ENCODE measurements at regions not wholly inside any gene's neighbourhood (a gene's known extent, or its start where the extent isn't known, plus 50 kb on each side); places are given as distances from the start of the nearest gene placed in this dataset.

DNA sequence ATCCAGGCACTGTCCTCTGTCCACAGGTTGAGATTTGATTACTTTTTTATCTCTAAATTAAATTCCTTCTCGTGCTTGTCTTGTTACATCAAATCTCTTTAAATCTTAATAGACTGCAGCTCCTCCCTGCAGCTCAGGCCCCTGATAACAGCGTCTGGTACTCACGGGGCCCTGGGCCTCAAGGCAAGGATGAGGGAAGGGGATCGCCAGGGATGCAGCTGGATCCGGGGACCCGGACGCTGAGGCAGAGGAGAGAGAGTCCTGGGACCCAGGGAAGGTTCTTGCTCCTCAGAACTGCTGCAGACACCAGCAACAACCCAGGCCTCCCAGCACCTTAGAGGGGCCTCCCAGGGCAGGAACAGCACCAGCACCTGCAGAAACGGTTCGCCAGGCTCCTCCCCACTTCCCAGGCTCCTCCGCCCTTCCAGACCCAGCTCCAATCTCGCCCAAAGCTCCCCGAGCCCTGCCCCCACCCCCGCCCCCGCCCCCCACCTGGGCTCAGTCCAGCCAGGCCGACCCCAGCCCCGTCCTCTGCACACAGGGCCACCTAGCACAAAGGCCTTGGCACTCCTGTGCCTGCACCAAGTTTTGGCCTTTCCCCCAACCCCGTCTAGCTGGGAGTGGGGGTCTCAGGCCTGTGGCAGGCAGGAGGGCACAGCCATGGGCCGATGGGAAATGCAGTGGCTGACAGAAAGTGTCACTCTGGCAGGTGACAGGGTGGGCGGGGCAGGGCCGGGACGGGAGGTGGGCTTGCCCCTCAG, 60.3 kb upstream of the GALNT9 start:
- H3K4me3 Mint-ChIP-seq: no peak overlapping the region
- peaks cover 2 to 7% of the 10 kb centered on the region in 2 donors for H3K27me3 Mint-ChIP-seq
- ATAC-seq (no peak), DNase-seq (ENCODE audit: low spot score) (no peak)
- no peaks in the 10 kb centered on the region for H3K36me3 Mint-ChIP-seq
- no peak overlapping the region for H3K27ac Mint-ChIP-seq
- peaks cover 3% of the 10 kb centered on the region for H3K9me3 Mint-ChIP-seq
- H3K4me1 Mint-ChIP-seq (ENCODE audit: low read depth in 2 of 2): peaks cover 0 to 6% of the 10 kb centered on the region in 2 donors

DNA sequence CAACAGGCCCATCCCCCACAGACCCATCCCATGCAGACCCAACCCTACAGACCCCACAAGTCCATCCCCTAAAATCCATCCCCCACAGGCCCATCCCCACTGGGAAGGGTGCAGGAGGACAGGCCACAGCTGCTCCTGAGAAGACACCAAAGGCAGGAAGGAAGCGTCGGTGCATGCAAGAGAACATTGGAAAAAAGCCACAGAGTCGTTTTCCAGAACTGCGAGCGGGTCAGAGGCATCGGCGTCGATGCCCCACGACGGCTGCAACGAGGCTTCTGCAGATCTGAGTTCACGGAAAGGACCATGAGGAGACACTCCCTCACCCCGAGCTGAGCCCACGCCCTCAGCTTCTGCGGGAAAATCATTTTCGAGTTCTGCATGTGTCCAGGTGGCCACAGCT, 59.6 kb upstream of the GALNT9 start:
- H3K27me3 Mint-ChIP-seq: peaks cover 2 to 7% of the 10 kb centered on the region in 2 donors
- no peak for ATAC-seq
- no peak for DNase-seq (ENCODE audit: low spot score)
- no peak overlapping the region for H3K27ac Mint-ChIP-seq
- no peaks in the 10 kb centered on the region for H3K36me3 Mint-ChIP-seq
- no peaks in the 10 kb centered on the region for H3K9me3 Mint-ChIP-seq
- no peaks in the 10 kb centered on the region for H3K4me1 Mint-ChIP-seq (ENCODE audit: low read depth in 2 of 2)
- no peak overlapping the region for H3K4me3 Mint-ChIP-seq

DNA sequence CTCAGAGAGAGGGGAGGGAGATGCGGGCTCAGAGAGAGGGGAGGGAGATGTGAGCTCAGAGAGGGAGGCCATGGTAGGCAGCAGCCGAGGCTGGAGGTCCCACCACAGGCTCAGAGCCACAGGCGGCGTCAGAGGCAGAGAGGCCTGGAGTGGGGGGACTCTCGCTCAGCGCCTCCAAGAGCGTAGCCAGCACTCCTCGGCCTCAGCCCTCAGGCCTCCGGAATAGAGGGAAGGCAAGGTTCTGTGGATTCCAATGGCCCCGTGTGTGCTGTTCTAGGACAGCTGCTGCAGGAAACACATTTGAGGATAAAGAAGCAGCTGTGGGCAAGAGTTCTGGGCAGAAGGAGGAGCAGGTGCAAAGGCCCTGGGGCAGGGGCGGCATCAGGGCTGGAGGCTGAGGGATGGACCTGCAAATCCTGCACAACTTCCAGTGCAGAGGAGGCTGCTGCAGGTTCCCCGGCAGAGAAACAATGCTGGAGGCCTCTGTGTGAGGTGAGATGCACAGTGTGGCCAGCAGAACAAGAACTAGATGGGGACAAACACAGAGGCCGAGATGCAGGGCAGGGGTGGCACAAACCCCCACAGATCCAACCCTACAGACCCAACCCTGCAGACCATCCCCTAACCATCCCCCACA, 59.1 kb upstream of the GALNT9 start:
- H3K4me1 Mint-ChIP-seq (ENCODE audit: low read depth in 2 of 2): no peaks in the 10 kb centered on the region
- no peaks in the 10 kb centered on the region for H3K36me3 Mint-ChIP-seq
- ATAC-seq: peak in 1 of 2 donors; percentile 22

DNA sequence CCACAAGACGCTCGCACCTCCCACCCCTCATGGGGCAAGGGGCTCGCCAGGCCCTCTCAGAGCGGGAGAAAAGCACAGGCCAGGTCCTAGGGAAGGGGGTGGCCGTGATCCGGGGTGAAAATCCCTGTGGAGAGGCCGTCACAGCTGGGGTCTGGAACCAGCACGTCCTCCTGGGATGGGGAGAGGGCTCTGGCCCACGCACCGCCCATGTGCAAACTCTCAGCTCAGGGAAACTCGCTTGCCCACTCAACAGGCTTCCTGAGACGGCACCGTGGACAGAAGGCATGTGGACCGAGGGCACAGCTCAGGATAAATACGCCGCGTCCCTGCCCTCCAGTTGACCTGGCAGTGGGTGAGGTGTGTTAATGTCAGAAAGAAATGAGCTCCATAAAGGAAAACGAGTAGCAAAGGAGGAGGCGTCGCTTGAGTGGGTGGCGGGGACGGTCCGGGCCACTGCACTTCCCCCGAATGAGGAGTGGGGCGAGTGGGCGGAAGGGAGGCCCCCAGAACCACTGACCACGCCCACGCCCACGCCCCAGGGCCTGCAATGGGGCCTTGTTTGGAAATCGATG, 57.6 kb upstream of the GALNT9 start:
- no peak overlapping the region for H3K4me3 Mint-ChIP-seq
- no peak for DNase-seq (ENCODE audit: low spot score)
- no peaks in the 10 kb centered on the region for H3K36me3 Mint-ChIP-seq
- peaks cover 2 to 7% of the 10 kb centered on the region in 2 donors for H3K27me3 Mint-ChIP-seq
- H3K27ac Mint-ChIP-seq: no peak overlapping the region
- no peaks in the 10 kb centered on the region for H3K9me3 Mint-ChIP-seq
- no peak for ATAC-seq
- no peaks in the 10 kb centered on the region for H3K4me1 Mint-ChIP-seq (ENCODE audit: low read depth in 2 of 2)

More for the DNA sequence above, 59.1 kb upstream of the GALNT9 start:
- Mint-ChIP-seq H3K9me3 (no peaks in the 10 kb centered on the region), H3K27me3 (peaks cover 2 to 7% of the 10 kb centered on the region in 2 donors), H3K27ac (no peak overlapping the region), H3K4me3 (no peak overlapping the region)
- DNase-seq (ENCODE audit: low spot score): no peak

DNA sequence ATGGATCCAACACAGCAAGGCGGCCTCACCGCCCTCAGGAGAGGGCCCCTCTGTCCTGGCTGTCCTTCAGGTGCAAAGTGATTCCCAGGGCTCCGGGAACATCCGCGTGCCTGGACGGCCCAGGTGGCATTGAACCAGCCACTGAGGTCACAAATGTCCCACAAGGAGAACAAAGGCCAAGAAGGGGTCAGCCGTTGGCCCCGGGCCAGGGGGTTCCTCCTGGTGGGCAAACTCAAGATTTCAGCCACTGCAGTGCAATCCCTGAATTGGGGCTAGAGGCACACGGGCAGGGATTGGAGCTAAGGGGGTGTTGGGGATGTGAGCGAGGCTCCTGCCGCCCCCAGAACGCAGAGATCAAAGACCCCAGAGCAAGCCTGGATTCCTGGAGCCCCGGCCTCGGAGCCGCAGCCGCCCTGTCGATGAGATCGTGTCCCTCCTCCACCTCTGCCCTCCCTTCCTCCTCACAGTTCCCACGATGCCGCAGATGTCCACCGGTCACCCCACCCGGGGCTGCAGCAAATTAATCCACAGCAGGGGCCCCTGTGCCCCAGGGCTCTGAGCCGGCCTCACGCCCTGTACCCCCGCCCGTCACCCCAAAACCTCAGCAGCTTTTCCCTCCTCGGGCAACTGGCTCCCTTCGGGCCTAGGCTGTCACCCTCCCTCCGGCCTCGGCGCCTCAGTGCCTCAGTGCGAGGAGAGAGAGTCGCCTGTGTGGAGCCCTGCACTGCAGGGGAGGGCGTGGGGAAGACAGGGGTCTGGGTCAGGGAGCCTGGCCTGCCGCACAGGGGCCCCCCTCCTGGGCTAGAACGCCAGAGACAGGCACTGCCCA, 56.7 kb upstream of the GALNT9 start:
- Mint-ChIP-seq H3K9me3 (no peaks in the 10 kb centered on the region), H3K4me3 (no peak overlapping the region)
- peak; percentile 20 to 40 for ATAC-seq

DNA sequence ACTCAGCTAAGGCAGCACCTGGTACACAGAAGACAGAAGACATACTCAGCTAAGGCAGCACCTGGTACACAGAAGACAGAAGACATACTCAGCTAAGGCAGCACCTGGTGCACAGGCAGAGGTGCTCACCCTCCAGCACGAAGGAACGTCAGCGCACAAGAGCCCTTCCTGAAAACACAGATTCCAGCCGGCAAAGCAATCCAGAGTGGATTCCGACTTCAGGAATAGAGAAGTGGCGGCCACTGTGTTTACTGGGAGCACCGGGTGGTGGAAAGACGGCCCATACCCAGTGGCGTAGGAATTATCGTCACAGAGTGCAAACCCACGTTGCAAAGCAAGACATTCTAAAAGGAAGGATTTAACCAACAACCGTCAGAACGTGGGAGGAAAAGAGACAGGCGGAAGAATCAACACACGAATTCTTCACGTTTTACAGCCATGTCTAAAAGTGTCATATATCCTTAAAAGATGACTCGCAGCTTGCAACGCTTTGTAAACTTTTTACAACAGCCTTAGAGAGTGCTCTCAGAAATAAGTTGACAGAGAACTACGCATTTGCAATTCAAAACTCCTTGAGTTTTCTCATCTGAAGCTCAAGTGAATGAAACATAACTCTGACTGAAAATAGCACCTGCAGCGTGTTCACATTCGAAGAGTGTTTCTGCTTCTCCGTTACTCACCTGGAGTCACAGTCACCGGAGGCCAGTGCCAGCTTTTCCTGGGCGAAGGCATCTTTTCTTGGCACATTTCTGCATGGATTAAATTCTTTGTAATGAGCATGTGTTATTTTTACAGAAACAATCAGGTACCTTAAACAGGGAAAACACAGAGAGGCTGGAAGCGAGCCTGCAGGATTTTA, 55.8 kb upstream of the GALNT9 start:
- H3K4me1 Mint-ChIP-seq (ENCODE audit: low read depth in 2 of 2): no peaks in the 10 kb centered on the region
- H3K4me3 Mint-ChIP-seq: no peak overlapping the region
- H3K9me3 Mint-ChIP-seq: no peaks in the 10 kb centered on the region
- no peaks in the 10 kb centered on the region for H3K36me3 Mint-ChIP-seq
- no peak for ATAC-seq
- peaks cover 2 to 7% of the 10 kb centered on the region in 2 donors for H3K27me3 Mint-ChIP-seq
- no peak overlapping the region for H3K27ac Mint-ChIP-seq
- no peak for DNase-seq (ENCODE audit: low spot score)

More for the DNA sequence above, 56.7 kb upstream of the GALNT9 start:
- Mint-ChIP-seq H3K27me3 (peaks cover 2 to 7% of the 10 kb centered on the region in 2 donors), H3K4me1 (ENCODE audit: low read depth in 2 of 2) (no peaks in the 10 kb centered on the region), H3K36me3 (no peaks in the 10 kb centered on the region), H3K27ac (no peak overlapping the region)
- DNase-seq (ENCODE audit: low spot score): no peak

DNA sequence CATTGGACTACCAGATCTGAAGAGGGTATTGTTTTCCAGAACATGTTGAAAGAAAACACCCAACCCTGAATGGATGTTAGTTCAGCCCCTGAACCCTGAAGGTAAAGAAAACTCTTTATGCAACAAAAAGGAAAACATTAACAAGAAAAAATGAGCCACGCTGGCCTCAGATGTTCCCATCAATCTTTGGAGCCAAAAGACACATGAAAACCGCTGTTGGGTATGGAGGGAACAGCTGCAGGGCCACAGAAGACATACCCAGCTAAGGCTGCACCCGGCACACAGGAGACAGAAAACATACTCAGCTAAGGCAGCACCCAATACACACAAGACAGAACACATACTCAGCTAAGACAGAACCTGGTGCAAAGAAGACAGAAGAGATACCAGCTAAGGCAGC, 51.3 kb upstream of the GALNT9 start:
- no peak overlapping the region for H3K4me3 Mint-ChIP-seq
- H3K27ac Mint-ChIP-seq: no peak overlapping the region
- ATAC-seq: no peak
- H3K27me3 Mint-ChIP-seq: peaks cover 7 to 16% of the 10 kb centered on the region in 2 donors
- H3K9me3 Mint-ChIP-seq: no peaks in the 10 kb centered on the region
- H3K4me1 Mint-ChIP-seq (ENCODE audit: low read depth in 2 of 2): peaks cover 0 to 6% of the 10 kb centered on the region in 2 donors
- no peak for DNase-seq (ENCODE audit: low spot score)
- no peaks in the 10 kb centered on the region for H3K36me3 Mint-ChIP-seq

DNA sequence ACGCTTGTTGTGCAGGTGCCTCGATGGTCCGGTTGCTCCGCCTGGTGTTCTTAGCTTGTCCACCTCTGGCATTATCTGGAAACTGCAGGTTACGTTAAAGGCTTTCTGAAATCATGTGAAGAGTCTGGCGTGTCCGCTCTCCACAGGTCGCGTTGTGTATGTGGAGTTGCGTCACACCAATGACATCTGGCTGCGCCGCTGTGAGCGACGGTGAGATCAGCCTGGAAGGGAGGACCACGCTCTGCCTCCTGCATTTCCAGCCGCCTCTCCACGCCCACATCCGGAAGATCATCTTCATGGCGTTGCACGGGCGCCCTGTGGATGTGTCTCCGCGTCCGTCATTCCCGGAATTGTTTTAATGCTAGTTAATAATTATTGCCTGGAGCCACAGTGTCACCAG, 50.6 kb upstream of the GALNT9 start:
- ATAC-seq: no peak
- H3K9me3 Mint-ChIP-seq: no peaks in the 10 kb centered on the region
- H3K4me3 Mint-ChIP-seq: no peak overlapping the region
- DNase-seq (ENCODE audit: low spot score): no peak
- peaks cover 0 to 6% of the 10 kb centered on the region in 2 donors for H3K4me1 Mint-ChIP-seq (ENCODE audit: low read depth in 2 of 2)
- H3K27me3 Mint-ChIP-seq: peaks cover 7 to 17% of the 10 kb centered on the region in 2 donors
- no peak overlapping the region for H3K27ac Mint-ChIP-seq
- no peaks in the 10 kb centered on the region for H3K36me3 Mint-ChIP-seq

DNA sequence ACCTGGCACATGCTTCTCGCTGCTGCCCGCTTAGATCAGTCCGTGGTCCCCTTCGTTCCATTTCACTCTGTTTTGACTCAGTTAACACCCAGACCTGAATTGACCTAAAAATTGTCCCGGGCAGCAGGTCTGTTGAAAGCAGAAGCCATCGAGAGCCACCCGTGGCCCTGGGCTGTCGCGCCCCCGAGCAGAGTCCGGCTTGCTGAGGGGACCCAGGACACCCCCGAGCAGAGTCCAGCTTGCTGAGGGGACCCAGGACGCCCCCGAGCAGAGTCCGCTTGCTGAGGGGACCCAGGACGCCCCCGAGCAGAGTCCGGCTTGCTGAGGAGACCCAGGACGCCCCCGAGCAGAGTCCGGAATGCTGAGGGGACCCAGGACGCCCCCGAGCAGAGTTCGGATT, 50.2 kb upstream of the GALNT9 start:
- no peak for DNase-seq (ENCODE audit: low spot score)
- Mint-ChIP-seq H3K36me3 (no peaks in the 10 kb centered on the region), H3K4me3 (no peak overlapping the region), H3K4me1 (ENCODE audit: low read depth in 2 of 2) (peaks cover 0 to 6% of the 10 kb centered on the region in 2 donors), H3K9me3 (no peaks in the 10 kb centered on the region), H3K27me3 (peaks cover 7 to 18% of the 10 kb centered on the region in 2 donors), H3K27ac (no peak overlapping the region)
- no peak for ATAC-seq
